ENCODE measurements at regions not wholly inside any gene's neighbourhood (a gene's known extent, or its start where the extent isn't known, plus 50 kb on each side); places are given as distances from the start of the nearest gene placed in this dataset.

- TF ChIP-seq CEBPB (IDR thresholded peaks at IDR 0.05) (no peak), CTCF (IDR thresholded peaks at IDR 0.05) (no peak), POLR2A (IDR thresholded peaks at IDR 0.05; ENCODE audit: low read length) (no peak), BCL3 (IDR thresholded peaks at IDR 0.05) (no peak)
These were observed 170.1 kb upstream of the GLRA1 start for GRCh38 chr5:152094716-152095115.
